ENCODE measurements at regions not wholly inside any gene's neighbourhood (a gene's known extent, or its start where the extent isn't known, plus 50 kb on each side); places are given as distances from the start of the nearest gene placed in this dataset.

- H3K4me3 ChIP-seq: no peak overlapping the region
- peak; percentile 10 for ATAC-seq
- intact Hi-C loops (cut with DNase I, micrococcal nuclease): no loop called here
Observed at GRCh38 chr2:230658877-230659652, 53.6 kb upstream of the CAB39 start.

GRCh38 chr2:230660294-230661060 is 52.2 kb upstream of the CAB39 start:
- intact Hi-C loops (cut with DNase I, micrococcal nuclease): no loop called here
- Histone ChIP-seq H3K9me3 (no peaks in the 10 kb centered on the region), H3K36me3 (ENCODE audit: low read depth) (no peaks in the 10 kb centered on the region), H3K4me3 (no peak overlapping the region), H3K4me1 (ENCODE audit: low read depth) (peaks cover 6% of the 10 kb centered on the region)
- ATAC-seq: peak; percentile 65
- peak; percentile 60 to 76 (median 62) for DNase-seq
- no peak for TF ChIP-seq CTCF (IDR thresholded peaks at IDR 0.05)

More at GRCh38 chr2:230658877-230659652, 53.6 kb upstream of the CAB39 start:
- no peak for DNase-seq
- TF ChIP-seq CTCF (IDR thresholded peaks at IDR 0.05): no peak
- no peaks in the 10 kb centered on the region for H3K9me3 ChIP-seq
- no peaks in the 10 kb centered on the region for H3K36me3 ChIP-seq (ENCODE audit: low read depth)
- H3K4me1 ChIP-seq (ENCODE audit: low read depth): peaks cover 4% of the 10 kb centered on the region

GRCh38 chr2:230661072-230661957 is 51.3 kb upstream of the CAB39 start:
- intact Hi-C loops (cut with DNase I, micrococcal nuclease): no loop called here
- no peaks in the 10 kb centered on the region for H3K9me3 ChIP-seq
- ATAC-seq (peak; percentile 4), DNase-seq (no peak)
- no peak overlapping the region for H3K4me3 ChIP-seq
- no peak for TF ChIP-seq CTCF (IDR thresholded peaks at IDR 0.05)
- no peaks in the 10 kb centered on the region for H3K36me3 ChIP-seq (ENCODE audit: low read depth)
- peaks cover 6% of the 10 kb centered on the region for H3K4me1 ChIP-seq (ENCODE audit: low read depth)
